MCF 10A (cell line): ENCODE measurements at regions not wholly inside any gene's neighbourhood (a gene's known extent, or its start where the extent isn't known, plus 50 kb on each side); places are given as distances from the start of the nearest gene placed in this dataset.

ENCODE experiments used
- BruUV-seq: library from RNA; stranded (reverse); fragments of 400-500 nt; replicated peaks from 2 replicates; lab custom pipeline; 2021; lab: Mats Ljungman, UMichigan
- CTCF ChIA-PET: fragments of 300-600 bp; sonication (Branson Sonifier 250); formaldehyde crosslinking; extraction: SDS; loops from one replicate; lab custom pipeline; 2021; ENCODE audit warnings: antibody characterized with exemption, inconsistent platforms; lab: Yijun Ruan, JAX
- POLR2A ChIA-PET: fragments of 300-600, 350-650 bp; sonication (Branson Sonifier 250); formaldehyde crosslinking; extraction: SDS; loops from one replicate; lab custom pipeline; 2020; ENCODE audit warnings: antibody characterized with exemption, inconsistent platforms; lab: Yijun Ruan, JAX
- DNase-seq: peaks from one replicate; pipeline ENCODE4 v3.0.0-alpha.2; 2018; ENCODE audit not compliant: unreplicated experiment
- H3K27ac Mint-ChIP-seq: one replicate; pipeline ENCODE4 v1.8.0; 2022; ENCODE audit warnings: mild to moderate bottlenecking, low read depth, mixed read lengths; ENCODE audit not compliant: unreplicated experiment
- H3K27me3 Mint-ChIP-seq: one replicate; pipeline ENCODE4 v1.8.0; 2022; ENCODE audit warnings: mixed read lengths; ENCODE audit not compliant: insufficient read depth, unreplicated experiment
- H3K36me3 Mint-ChIP-seq: one replicate; pipeline ENCODE4 v1.8.0; 2022; ENCODE audit warnings: mild to moderate bottlenecking, moderate library complexity, mixed read lengths; ENCODE audit not compliant: insufficient read depth, unreplicated experiment
- H3K4me1 Mint-ChIP-seq: one replicate; pipeline ENCODE4 v1.8.0; 2022; ENCODE audit warnings: mixed read lengths; ENCODE audit not compliant: insufficient read depth, unreplicated experiment
- H3K4me3 Mint-ChIP-seq: one replicate; pipeline ENCODE4 v1.8.0; 2022; ENCODE audit warnings: mild to moderate bottlenecking, moderate library complexity, mixed read lengths; ENCODE audit not compliant: unreplicated experiment
- H3K9me3 Mint-ChIP-seq: one replicate; pipeline ENCODE4 v1.8.0; 2022; ENCODE audit warnings: mixed read lengths; ENCODE audit not compliant: unreplicated experiment
- CTCF ChIP-seq: fragments of 200-600 bp; IDR thresholded peaks from one replicate; pipeline ENCODE4 v1.8.0; 2022; ENCODE audit warnings: antibody characterized with exemption, mild to moderate bottlenecking; ENCODE audit not compliant: unreplicated experiment
- intact Hi-C: fragments of 100-400 bp; cut with micrococcal nuclease; formaldehyde crosslinking; loops from 2 replicates; pipeline ENCODE4 v1.14.1; 2022

- ChIA-PET CTCF (interaction anchor here (0.6 to 1.0 kb wide), 3 partner anchors 536 to 1792 kb away, joined by 3 to 4 read pairs (median 3); no protein-coding TSS in a partner anchor), POLR2A (interaction anchor here (0.6 kb wide), 1 partner anchor 122 kb away, joined by 3 read pairs; no protein-coding TSS in a partner anchor)
- intact Hi-C loops: no loop called here
- no peak overlapping the region for H3K4me3 Mint-ChIP-seq
- TF ChIP-seq CTCF: no peak
- no peaks in the 10 kb centered on the region for H3K4me1 Mint-ChIP-seq
- H3K27me3 Mint-ChIP-seq: no peaks in the 10 kb centered on the region
- no TSS peak for BruUV-seq
- H3K9me3 Mint-ChIP-seq: no peaks in the 10 kb centered on the region
- no peaks in the 10 kb centered on the region for H3K36me3 Mint-ChIP-seq
- H3K27ac Mint-ChIP-seq: no peak overlapping the region
- no peak for DNase-seq
Measured at GRCh38 chr12:30814295-30814655, 59.5 kb upstream of the CAPRIN2 start.

GRCh38 chr12:30813525-30814294 lies 59.0 kb upstream of the CAPRIN2 start:
- TF ChIP-seq CTCF: no peak
- H3K9me3 Mint-ChIP-seq: no peaks in the 10 kb centered on the region
- H3K4me3 Mint-ChIP-seq: no peak overlapping the region
- H3K27ac Mint-ChIP-seq: no peak overlapping the region
- CTCF ChIA-PET: interaction anchor here (0.6 to 1.0 kb wide), 3 partner anchors 537 to 1791 kb away, joined by 3 to 4 read pairs (median 3); no protein-coding TSS in a partner anchor
- POLR2A ChIA-PET: no interaction called here
- BruUV-seq: no TSS peak
- no peaks in the 10 kb centered on the region for H3K36me3 Mint-ChIP-seq
- no peaks in the 10 kb centered on the region for H3K27me3 Mint-ChIP-seq
- peak; percentile 69 for DNase-seq
- intact Hi-C loops: no loop called here
- H3K4me1 Mint-ChIP-seq: no peaks in the 10 kb centered on the region

GRCh38 chr12:30811966-30812365 lies 57.2 kb upstream of the CAPRIN2 start:
- no peaks in the 10 kb centered on the region for H3K36me3 Mint-ChIP-seq
- ChIA-PET POLR2A (interaction anchor here (0.6 kb wide), 1 partner anchor 648 kb away, joined by 4 read pairs; no protein-coding TSS in a partner anchor), CTCF (no interaction called here)

More at GRCh38 chr12:30811966-30812365, 57.2 kb upstream of the CAPRIN2 start:
- Mint-ChIP-seq H3K9me3 (no peaks in the 10 kb centered on the region), H3K4me1 (peaks cover 7% of the 10 kb centered on the region), H3K27ac (no peak overlapping the region), H3K27me3 (no peaks in the 10 kb centered on the region), H3K4me3 (no peak overlapping the region)
- no TSS peak for BruUV-seq
- no peak for TF ChIP-seq CTCF
- no peak for DNase-seq
- intact Hi-C loops: no loop called here
